MM.1S (cell line): ENCODE measurements at regions not wholly inside any gene's neighbourhood (a gene's known extent, or its start where the extent isn't known, plus 50 kb on each side); places are given as distances from the start of the nearest gene placed in this dataset.
"Not testable (repeated sequence)": the region's sequence is repeated elsewhere in the genome, so short reads cannot be mapped to it uniquely, and the experiment has no call there.

Experiments used
- DNase-seq: peaks from one replicate; pipeline ENCODE4 v3.0.0-alpha.2; 2015
- H2AFZ ChIP-seq: fragments of 300-600 bp; sonication (generic); 2 replicates; pipeline ENCODE4 v1.6.0; 2016; ENCODE audit warnings: antibody characterized with exemption, low read length
- H3F3A ChIP-seq: fragments of 300-600 bp; sonication (generic); 2 replicates; pipeline ENCODE4 v1.6.1; 2016; ENCODE audit warnings: mild to moderate bottlenecking, antibody characterized with exemption, low read length, moderate library complexity, mixed read lengths; ENCODE audit not compliant: insufficient read depth
- H3K27ac ChIP-seq: fragments of 300-600 bp; sonication (generic); 2 replicates; pipeline ENCODE4 v1.5.1; 2016; ENCODE audit warnings: mild to moderate bottlenecking, low read length
- H3K27me3 ChIP-seq: fragments of 300-600 bp; sonication (generic); replicated peaks from 2 replicates; pipeline ENCODE4 v1.6.0; 2016; ENCODE audit warnings: low read length; ENCODE audit not compliant: insufficient read depth
- H3K36me3 ChIP-seq: fragments of 300-600 bp; sonication (generic); replicated peaks from 2 replicates; pipeline ENCODE4 v1.6.1; 2016; ENCODE audit warnings: mild to moderate bottlenecking, low read length, mixed read lengths; ENCODE audit not compliant: insufficient read depth
- H3K4me1 ChIP-seq: fragments of 300-600 bp; sonication (generic); 2 replicates; pipeline ENCODE4 v1.6.1; 2016; ENCODE audit warnings: low read length, mixed read lengths
- H3K4me2 ChIP-seq: fragments of 300-600 bp; sonication (generic); 2 replicates; pipeline ENCODE4 v1.6.0; 2016; ENCODE audit warnings: low read depth, low read length
- H3K4me3 ChIP-seq: fragments of 300-600 bp; sonication (generic); 2 replicates; pipeline ENCODE4 v1.5.1; 2016; ENCODE audit warnings: low read length, mixed read lengths
- H3K79me2 ChIP-seq: fragments of 300-600 bp; sonication (generic); 2 replicates; pipeline ENCODE4 v1.6.1; 2016; ENCODE audit warnings: mixed run types, low read length, mixed read lengths
- H3K9ac ChIP-seq: fragments of 300-600 bp; sonication (generic); 2 replicates; pipeline ENCODE4 v1.6.1; 2016; ENCODE audit warnings: low read length, mixed read lengths
- H3K9me2 ChIP-seq: fragments of 300-600 bp; sonication (generic); replicated peaks from 2 replicates; pipeline ENCODE4 v1.6.1; 2016; ENCODE audit warnings: mild to moderate bottlenecking, low read length, mixed read lengths; ENCODE audit not compliant: insufficient read depth
- H3K9me3 ChIP-seq: fragments of 300-600 bp; sonication (generic); replicated peaks from 2 replicates; pipeline ENCODE4 v1.6.1; 2016; ENCODE audit warnings: mild to moderate bottlenecking, low read length, mixed read lengths; ENCODE audit not compliant: insufficient read depth
- H4K20me1 ChIP-seq: fragments of 300-600 bp; sonication (generic); 2 replicates; pipeline ENCODE4 v1.6.1; 2016; ENCODE audit warnings: mild to moderate bottlenecking, low read length, moderate library complexity, mixed read lengths; ENCODE audit not compliant: insufficient read depth
- EZH2 ChIP-seq: fragments of 300-600 bp; sonication (generic); optimal IDR thresholded peaks from 2 replicates; pipeline ENCODE3; 2017; ENCODE audit warnings: low read depth, mild to moderate bottlenecking, antibody characterized with exemption, low read length, mixed read lengths
- EZH2phosphoT487 ChIP-seq: fragments of 300-600 bp; sonication (generic); IDR thresholded peaks from 2 replicates; pipeline ENCODE4 v1.6.1; 2018; ENCODE audit warnings: antibody characterized with exemption, low read length
- TF ChIP-seq, protein P1 (sequence below): fragments of 300-600 bp; sonication (generic); IDR thresholded peaks from 2 replicates; pipeline ENCODE4 v1.5.1; 2016; ENCODE audit warnings: antibody characterized with exemption, low read length, mixed read lengths

- Histone ChIP-seq H3K79me2 (no peaks in the 10 kb centered on the region), H2AFZ (no peak overlapping the region), H3K27me3 (no peaks in the 10 kb centered on the region), H3K4me3 (no peak overlapping the region), H3K36me3 (no peaks in the 10 kb centered on the region), H3K4me1 (peaks cover 14% of the 10 kb centered on the region), H3K4me2 (no peak overlapping the region), H3K27ac (no peak overlapping the region), H4K20me1 (no peaks in the 10 kb centered on the region), H3K9me2 (no peaks in the 10 kb centered on the region), H3K9ac (no peak overlapping the region), H3F3A (no peaks in the 10 kb centered on the region), H3K9me3 (no peaks in the 10 kb centered on the region)
- no peak for DNase-seq
- TF ChIP-seq EZH2 (no peak), EZH2phosphoT487 (no peak)
- TF ChIP-seq, protein P1, sequence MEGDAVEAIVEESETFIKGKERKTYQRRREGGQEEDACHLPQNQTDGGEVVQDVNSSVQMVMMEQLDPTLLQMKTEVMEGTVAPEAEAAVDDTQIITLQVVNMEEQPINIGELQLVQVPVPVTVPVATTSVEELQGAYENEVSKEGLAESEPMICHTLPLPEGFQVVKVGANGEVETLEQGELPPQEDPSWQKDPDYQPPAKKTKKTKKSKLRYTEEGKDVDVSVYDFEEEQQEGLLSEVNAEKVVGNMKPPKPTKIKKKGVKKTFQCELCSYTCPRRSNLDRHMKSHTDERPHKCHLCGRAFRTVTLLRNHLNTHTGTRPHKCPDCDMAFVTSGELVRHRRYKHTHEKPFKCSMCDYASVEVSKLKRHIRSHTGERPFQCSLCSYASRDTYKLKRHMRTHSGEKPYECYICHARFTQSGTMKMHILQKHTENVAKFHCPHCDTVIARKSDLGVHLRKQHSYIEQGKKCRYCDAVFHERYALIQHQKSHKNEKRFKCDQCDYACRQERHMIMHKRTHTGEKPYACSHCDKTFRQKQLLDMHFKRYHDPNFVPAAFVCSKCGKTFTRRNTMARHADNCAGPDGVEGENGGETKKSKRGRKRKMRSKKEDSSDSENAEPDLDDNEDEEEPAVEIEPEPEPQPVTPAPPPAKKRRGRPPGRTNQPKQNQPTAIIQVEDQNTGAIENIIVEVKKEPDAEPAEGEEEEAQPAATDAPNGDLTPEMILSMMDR, result no peak
Measured at GRCh38 chr22:22377335-22377734, 131.2 kb downstream of the ZNF280B start.

- Histone ChIP-seq H3K9me3 (no peaks in the 10 kb centered on the region), H3K27ac (no peak overlapping the region), H3K4me2 (no peak overlapping the region), H3K9ac (no peak overlapping the region), H3K9me2 (no peaks in the 10 kb centered on the region), H3K36me3 (no peaks in the 10 kb centered on the region), H4K20me1 (no peaks in the 10 kb centered on the region), H3K79me2 (no peaks in the 10 kb centered on the region), H3K4me1 (peaks cover 14% of the 10 kb centered on the region), H3K27me3 (0 out of 2 replicates have a peak, but pooled peaks cover 3% of the 10 kb centered on the region), H3K4me3 (no peak overlapping the region), H2AFZ (no peak overlapping the region), H3F3A (no peaks in the 10 kb centered on the region)
- TF ChIP-seq EZH2phosphoT487, result no peak
- no peak for TF ChIP-seq EZH2
- TF ChIP-seq, protein P1, result no peak
- no peak for DNase-seq
Measured at GRCh38 chr22:22378446-22379415, 129.8 kb downstream of the ZNF280B start.

DNA sequence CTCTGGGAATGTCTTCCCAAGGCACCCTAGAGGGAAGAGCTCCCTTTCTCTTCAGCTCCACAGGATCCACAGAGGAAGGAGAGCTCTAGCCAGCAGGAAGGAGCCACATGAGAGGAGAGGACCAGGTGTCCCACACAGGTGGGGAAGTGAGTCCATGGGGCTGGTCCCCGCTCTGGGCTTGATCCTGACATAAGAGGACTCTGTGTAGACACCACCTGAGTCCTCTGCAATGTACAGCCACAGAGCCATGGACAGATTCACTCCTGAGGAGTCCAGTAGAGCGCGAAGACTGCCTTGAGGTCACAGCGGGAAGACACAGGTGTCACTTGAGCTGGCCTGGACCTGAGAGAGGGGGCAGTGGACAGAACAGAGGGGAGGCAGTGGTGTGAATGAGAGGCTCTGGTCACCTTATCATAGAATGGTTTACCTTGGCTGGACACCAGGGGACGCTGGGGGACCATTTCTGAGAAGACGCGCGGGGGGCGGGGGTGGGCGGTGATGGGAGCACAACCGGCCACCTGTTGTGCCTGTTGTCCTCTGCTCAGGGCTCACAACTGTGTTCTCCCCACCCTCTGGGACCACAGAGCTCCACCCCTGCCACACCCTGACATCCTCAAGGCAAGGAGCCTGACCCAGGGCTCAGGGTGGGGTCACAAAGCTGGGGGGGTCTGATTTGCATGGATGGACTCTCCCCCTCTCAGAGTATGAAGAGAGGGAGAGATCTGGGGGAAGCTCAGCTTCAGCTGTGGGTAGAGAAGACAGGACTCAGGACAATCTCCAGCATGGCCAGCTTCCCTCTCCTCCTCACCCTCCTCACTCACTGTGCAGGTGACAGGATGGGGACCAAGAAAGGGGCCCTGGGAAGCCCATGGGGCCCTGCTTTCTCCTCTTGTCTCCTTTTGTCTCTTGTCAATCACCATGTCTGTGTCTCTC, 128.2 kb downstream of the ZNF280B start:
- DNase-seq, result peak; percentile 40
- Histone ChIP-seq H3K4me2 (no peak overlapping the region; the same call in 1 of the 2 replicates), H3K4me1 (peaks cover 11% of the 10 kb centered on the region), H3K27me3 (0 out of 2 replicates have a peak, but pooled peaks cover 3% of the 10 kb centered on the region), H2AFZ (no peak overlapping the region), H3K36me3 (no peaks in the 10 kb centered on the region), H3K4me3 (no peak overlapping the region), H3K9me2 (no peaks in the 10 kb centered on the region), H4K20me1 (no peaks in the 10 kb centered on the region), H3K79me2 (no peaks in the 10 kb centered on the region), H3K27ac (no peak overlapping the region), H3K9me3 (no peaks in the 10 kb centered on the region), H3K9ac (no peak overlapping the region), H3F3A (no peaks in the 10 kb centered on the region)
- no peak for TF ChIP-seq EZH2
- TF ChIP-seq, protein P1, result peak; percentile 37

GRCh38 chr22:22381292-22381691, 127.2 kb downstream of the ZNF280B start:
- H3K36me3 ChIP-seq, H4K20me1 ChIP-seq, H3K4me3 ChIP-seq, H3K9ac ChIP-seq, H3K79me2 ChIP-seq, H3K9me3 ChIP-seq, H3K4me1 ChIP-seq, H3K27me3 ChIP-seq, H3K4me2 ChIP-seq, H3K27ac ChIP-seq, H2AFZ ChIP-seq, DNase-seq, H3K9me2 ChIP-seq, H3F3A ChIP-seq: not testable (repeated sequence)
